ENCODE measurements at regions not wholly inside any gene's neighbourhood (a gene's known extent, or its start where the extent isn't known, plus 50 kb on each side); places are given as distances from the start of the nearest gene placed in this dataset.

DNA sequence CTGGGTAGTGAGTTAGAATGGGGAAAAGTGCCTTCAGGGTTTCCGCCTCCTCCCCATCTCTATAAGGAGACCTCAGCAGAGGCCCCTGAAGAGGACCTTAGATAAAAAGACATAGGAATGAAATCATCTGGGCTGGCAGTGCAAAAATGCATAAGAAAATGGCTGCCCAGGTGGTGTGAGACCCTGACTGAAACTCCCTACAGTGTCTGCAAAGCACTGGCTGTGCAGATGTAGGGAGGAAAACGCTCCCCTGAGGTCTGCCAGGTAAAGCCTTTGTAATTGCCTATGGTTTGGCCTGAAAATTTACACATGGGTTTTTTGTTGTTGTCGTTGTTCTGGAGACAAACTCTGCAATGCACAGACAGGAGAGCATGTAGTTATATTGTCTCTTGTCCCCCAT, 128.1 kb upstream of the VWC2 start:
- TF ChIP-seq, protein P1, sequence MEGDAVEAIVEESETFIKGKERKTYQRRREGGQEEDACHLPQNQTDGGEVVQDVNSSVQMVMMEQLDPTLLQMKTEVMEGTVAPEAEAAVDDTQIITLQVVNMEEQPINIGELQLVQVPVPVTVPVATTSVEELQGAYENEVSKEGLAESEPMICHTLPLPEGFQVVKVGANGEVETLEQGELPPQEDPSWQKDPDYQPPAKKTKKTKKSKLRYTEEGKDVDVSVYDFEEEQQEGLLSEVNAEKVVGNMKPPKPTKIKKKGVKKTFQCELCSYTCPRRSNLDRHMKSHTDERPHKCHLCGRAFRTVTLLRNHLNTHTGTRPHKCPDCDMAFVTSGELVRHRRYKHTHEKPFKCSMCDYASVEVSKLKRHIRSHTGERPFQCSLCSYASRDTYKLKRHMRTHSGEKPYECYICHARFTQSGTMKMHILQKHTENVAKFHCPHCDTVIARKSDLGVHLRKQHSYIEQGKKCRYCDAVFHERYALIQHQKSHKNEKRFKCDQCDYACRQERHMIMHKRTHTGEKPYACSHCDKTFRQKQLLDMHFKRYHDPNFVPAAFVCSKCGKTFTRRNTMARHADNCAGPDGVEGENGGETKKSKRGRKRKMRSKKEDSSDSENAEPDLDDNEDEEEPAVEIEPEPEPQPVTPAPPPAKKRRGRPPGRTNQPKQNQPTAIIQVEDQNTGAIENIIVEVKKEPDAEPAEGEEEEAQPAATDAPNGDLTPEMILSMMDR (conservative IDR thresholded peaks at IDR 0.05; ENCODE audit: low read length) = no peak
- no peak for TF ChIP-seq EZH2phosphoT487 (IDR thresholded peaks at IDR 0.05; ENCODE audit: borderline replicate concordance)

Measured in Loucy (cell line).